SK-N-SH treated with all-trans-retinoic acid at 6 μM for 48 hours (cell line): ENCODE measurements at regions not wholly inside any gene's neighbourhood (a gene's known extent, or its start where the extent isn't known, plus 50 kb on each side); places are given as distances from the start of the nearest gene placed in this dataset.

ENCODE experiments used
- ATAC-seq: fragments of 200-7000 bp; cut with Tn5 transposase; 3 replicates; pipeline ENCODE4 v1.9.1; 2020; ENCODE audit warnings: mild to moderate bottlenecking, moderate library complexity
- ARNTL ChIP-seq: fragments of 450-650 bp; formaldehyde crosslinking; IDR thresholded peaks from 2 replicates; pipeline ENCODE4 v1.5.0; 2020; ENCODE audit warnings: low read depth, mild to moderate bottlenecking, moderate library complexity, borderline replicate concordance
- BACH2 ChIP-seq: fragments of 250-450 bp; sonication (Bioruptor Pico); IDR thresholded peaks from 2 replicates; pipeline ENCODE4 v1.9.0; 2021; ENCODE audit warnings: mild to moderate bottlenecking, borderline replicate concordance
- CSDC2 ChIP-seq: fragments of 250-450 bp; sonication (Bioruptor Pico); IDR thresholded peaks from 2 replicates; pipeline ENCODE4 v1.5.0; 2020; ENCODE audit warnings: mild to moderate bottlenecking, moderate library complexity
- ESRRG ChIP-seq: fragments of 250-450 bp; sonication (Bioruptor Pico); IDR thresholded peaks from 2 replicates; pipeline ENCODE4 v1.6.1; 2021; ENCODE audit warnings: mild to moderate bottlenecking
- GLIS3 ChIP-seq: fragments of 250-450 bp; sonication (Bioruptor Pico); IDR thresholded peaks from 2 replicates; pipeline ENCODE4 v1.5.0; 2020; ENCODE audit warnings: mild to moderate bottlenecking, moderate library complexity
- ISL1 ChIP-seq: fragments of 250-450 bp; sonication (Bioruptor Pico); IDR thresholded peaks from 2 replicates; pipeline ENCODE4 v2.1.2; 2022; ENCODE audit warnings: mild to moderate bottlenecking, moderate library complexity
- OSR1 ChIP-seq: fragments of 250-450 bp; sonication (Bioruptor Pico); IDR thresholded peaks from 2 replicates; pipeline ENCODE4 v1.8.0; 2022; ENCODE audit warnings: moderate library complexity, mild to moderate bottlenecking, inconsistent platforms
- PPARA ChIP-seq: fragments of 250-450 bp; sonication (Bioruptor Pico); IDR thresholded peaks from 2 replicates; pipeline ENCODE4 v1.5.0; 2020; ENCODE audit warnings: mild to moderate bottlenecking, borderline replicate concordance
- RARB ChIP-seq: fragments of 250-450 bp; sonication (Bioruptor Pico); IDR thresholded peaks from 2 replicates; pipeline ENCODE4 v1.8.0; 2021; ENCODE audit warnings: mild to moderate bottlenecking, moderate library complexity
- SNAI2 ChIP-seq: fragments of 250-450 bp; sonication (Bioruptor Pico); IDR thresholded peaks from 2 replicates; pipeline ENCODE4 v1.5.0; 2020; ENCODE audit warnings: mild to moderate bottlenecking, moderate library complexity
- TCF4 ChIP-seq: fragments of 250-450 bp; sonication (Bioruptor Pico); IDR thresholded peaks from 2 replicates; pipeline ENCODE4 v1.8.0; 2021; ENCODE audit warnings: mild to moderate bottlenecking, moderate library complexity, borderline replicate concordance
- TOX ChIP-seq: fragments of 250-450 bp; sonication (Bioruptor Pico); IDR thresholded peaks from 2 replicates; pipeline ENCODE4 v1.8.0; 2021; ENCODE audit warnings: mild to moderate bottlenecking, moderate library complexity, borderline replicate concordance
- ZC3H10 ChIP-seq: fragments of 250-450 bp; sonication (Bioruptor Pico); IDR thresholded peaks from 2 replicates; pipeline ENCODE4 v1.5.1; 2021; ENCODE audit warnings: mild to moderate bottlenecking, moderate library complexity
- ZFP3 ChIP-seq: fragments of 250-450 bp; sonication (Bioruptor Pico); IDR thresholded peaks from 2 replicates; pipeline ENCODE4 v1.5.0; 2020; ENCODE audit warnings: mild to moderate bottlenecking, moderate library complexity
- ZFP30 ChIP-seq: fragments of 450-650 bp; formaldehyde crosslinking; IDR thresholded peaks from 2 replicates; pipeline ENCODE4 v1.5.0; 2022; ENCODE audit warnings: mild to moderate bottlenecking, moderate library complexity
- ZNF8 ChIP-seq: fragments of 450-650 bp; formaldehyde crosslinking; IDR thresholded peaks from 2 replicates; pipeline ENCODE4 v1.5.0; 2020; ENCODE audit warnings: mild to moderate bottlenecking, moderate library complexity
- TF ChIP-seq, protein P1 (sequence below): fragments of 250-450 bp; sonication (Bioruptor Pico); IDR thresholded peaks from 2 replicates; pipeline ENCODE4 v1.5.0; 2020; ENCODE audit warnings: mild to moderate bottlenecking, moderate library complexity
- TF ChIP-seq, protein P2 (sequence below): fragments of 250-450 bp; sonication (Bioruptor Pico); IDR thresholded peaks from 2 replicates; pipeline ENCODE4 v1.8.0; 2021; ENCODE audit warnings: low read depth, mild to moderate bottlenecking, moderate library complexity, borderline replicate concordance
- TF ChIP-seq, protein P3 (sequence below): fragments of 250-450 bp; sonication (Bioruptor Pico); IDR thresholded peaks from 2 replicates; pipeline ENCODE4 v1.5.1; 2021; ENCODE audit warnings: mild to moderate bottlenecking, moderate library complexity
- TF ChIP-seq, protein P4 (sequence below): fragments of 250-450 bp; sonication (Bioruptor Pico); IDR thresholded peaks from 2 replicates; pipeline ENCODE4 v1.8.0; 2020; ENCODE audit warnings: mild to moderate bottlenecking, moderate library complexity, borderline replicate concordance
- TF ChIP-seq, protein P5 (sequence below): fragments of 250-450 bp; sonication (Bioruptor Pico); IDR thresholded peaks from 2 replicates; pipeline ENCODE4 v1.5.1; 2020; ENCODE audit warnings: low read depth, mild to moderate bottlenecking, moderate library complexity

DNA sequence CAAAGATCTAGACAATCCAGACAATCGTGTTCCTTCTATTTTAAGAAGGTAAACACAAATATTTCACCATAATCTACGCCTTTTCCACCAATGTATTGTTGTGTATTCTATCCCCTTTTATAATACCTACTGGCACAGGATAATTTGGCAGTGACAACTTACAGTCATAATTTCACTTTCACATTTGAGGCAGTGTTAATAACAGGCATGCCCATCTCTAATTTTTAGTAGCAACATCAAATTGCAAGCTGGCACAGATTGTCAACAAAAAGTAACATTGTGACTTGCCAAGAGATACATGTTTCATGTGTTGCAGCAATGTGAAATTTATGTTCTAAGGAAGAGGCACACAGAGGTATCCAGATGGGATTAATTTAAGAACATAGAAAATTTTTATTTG lies 912.5 kb upstream of the PABPC4L start:
- ATAC-seq = no peak
- TF ChIP-seq ESRRG (CRISPR knock-in tag) (no peak), ZNF8 (CRISPR knock-in tag) (no peak), GLIS3 (CRISPR knock-in tag) (no peak), TCF4 (CRISPR knock-in tag) (no peak), CSDC2 (CRISPR knock-in tag) (no peak), ZFP30 (CRISPR knock-in tag) (no peak), ARNTL (CRISPR knock-in tag) (no peak), TOX (no peak), PPARA (CRISPR knock-in tag) (no peak), RARB (CRISPR knock-in tag) (no peak), ISL1 (CRISPR knock-in tag) (no peak)
- TF ChIP-seq, protein P1, sequence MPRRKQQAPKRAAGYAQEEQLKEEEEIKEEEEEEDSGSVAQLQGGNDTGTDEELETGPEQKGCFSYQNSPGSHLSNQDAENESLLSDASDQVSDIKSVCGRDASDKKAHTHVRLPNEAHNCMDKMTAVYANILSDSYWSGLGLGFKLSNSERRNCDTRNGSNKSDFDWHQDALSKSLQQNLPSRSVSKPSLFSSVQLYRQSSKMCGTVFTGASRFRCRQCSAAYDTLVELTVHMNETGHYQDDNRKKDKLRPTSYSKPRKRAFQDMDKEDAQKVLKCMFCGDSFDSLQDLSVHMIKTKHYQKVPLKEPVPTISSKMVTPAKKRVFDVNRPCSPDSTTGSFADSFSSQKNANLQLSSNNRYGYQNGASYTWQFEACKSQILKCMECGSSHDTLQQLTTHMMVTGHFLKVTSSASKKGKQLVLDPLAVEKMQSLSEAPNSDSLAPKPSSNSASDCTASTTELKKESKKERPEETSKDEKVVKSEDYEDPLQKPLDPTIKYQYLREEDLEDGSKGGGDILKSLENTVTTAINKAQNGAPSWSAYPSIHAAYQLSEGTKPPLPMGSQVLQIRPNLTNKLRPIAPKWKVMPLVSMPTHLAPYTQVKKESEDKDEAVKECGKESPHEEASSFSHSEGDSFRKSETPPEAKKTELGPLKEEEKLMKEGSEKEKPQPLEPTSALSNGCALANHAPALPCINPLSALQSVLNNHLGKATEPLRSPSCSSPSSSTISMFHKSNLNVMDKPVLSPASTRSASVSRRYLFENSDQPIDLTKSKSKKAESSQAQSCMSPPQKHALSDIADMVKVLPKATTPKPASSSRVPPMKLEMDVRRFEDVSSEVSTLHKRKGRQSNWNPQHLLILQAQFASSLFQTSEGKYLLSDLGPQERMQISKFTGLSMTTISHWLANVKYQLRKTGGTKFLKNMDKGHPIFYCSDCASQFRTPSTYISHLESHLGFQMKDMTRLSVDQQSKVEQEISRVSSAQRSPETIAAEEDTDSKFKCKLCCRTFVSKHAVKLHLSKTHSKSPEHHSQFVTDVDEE = no peak
- TF ChIP-seq, protein P2, sequence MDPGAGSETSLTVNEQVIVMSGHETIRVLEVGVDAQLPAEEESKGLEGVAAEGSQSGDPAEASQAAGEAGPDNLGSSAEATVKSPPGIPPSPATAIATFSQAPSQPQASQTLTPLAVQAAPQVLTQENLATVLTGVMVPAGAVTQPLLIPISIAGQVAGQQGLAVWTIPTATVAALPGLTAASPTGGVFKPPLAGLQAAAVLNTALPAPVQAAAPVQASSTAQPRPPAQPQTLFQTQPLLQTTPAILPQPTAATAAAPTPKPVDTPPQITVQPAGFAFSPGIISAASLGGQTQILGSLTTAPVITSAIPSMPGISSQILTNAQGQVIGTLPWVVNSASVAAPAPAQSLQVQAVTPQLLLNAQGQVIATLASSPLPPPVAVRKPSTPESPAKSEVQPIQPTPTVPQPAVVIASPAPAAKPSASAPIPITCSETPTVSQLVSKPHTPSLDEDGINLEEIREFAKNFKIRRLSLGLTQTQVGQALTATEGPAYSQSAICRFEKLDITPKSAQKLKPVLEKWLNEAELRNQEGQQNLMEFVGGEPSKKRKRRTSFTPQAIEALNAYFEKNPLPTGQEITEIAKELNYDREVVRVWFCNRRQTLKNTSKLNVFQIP (CRISPR knock-in tag) = no peak
- TF ChIP-seq, protein P3, sequence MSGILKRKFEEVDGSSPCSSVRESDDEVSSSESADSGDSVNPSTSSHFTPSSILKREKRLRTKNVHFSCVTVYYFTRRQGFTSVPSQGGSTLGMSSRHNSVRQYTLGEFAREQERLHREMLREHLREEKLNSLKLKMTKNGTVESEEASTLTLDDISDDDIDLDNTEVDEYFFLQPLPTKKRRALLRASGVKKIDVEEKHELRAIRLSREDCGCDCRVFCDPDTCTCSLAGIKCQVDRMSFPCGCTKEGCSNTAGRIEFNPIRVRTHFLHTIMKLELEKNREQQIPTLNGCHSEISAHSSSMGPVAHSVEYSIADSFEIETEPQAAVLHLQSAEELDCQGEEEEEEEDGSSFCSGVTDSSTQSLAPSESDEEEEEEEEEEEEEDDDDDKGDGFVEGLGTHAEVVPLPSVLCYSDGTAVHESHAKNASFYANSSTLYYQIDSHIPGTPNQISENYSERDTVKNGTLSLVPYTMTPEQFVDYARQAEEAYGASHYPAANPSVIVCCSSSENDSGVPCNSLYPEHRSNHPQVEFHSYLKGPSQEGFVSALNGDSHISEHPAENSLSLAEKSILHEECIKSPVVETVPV (CRISPR knock-in tag) = no peak
- TF ChIP-seq, protein P4, sequence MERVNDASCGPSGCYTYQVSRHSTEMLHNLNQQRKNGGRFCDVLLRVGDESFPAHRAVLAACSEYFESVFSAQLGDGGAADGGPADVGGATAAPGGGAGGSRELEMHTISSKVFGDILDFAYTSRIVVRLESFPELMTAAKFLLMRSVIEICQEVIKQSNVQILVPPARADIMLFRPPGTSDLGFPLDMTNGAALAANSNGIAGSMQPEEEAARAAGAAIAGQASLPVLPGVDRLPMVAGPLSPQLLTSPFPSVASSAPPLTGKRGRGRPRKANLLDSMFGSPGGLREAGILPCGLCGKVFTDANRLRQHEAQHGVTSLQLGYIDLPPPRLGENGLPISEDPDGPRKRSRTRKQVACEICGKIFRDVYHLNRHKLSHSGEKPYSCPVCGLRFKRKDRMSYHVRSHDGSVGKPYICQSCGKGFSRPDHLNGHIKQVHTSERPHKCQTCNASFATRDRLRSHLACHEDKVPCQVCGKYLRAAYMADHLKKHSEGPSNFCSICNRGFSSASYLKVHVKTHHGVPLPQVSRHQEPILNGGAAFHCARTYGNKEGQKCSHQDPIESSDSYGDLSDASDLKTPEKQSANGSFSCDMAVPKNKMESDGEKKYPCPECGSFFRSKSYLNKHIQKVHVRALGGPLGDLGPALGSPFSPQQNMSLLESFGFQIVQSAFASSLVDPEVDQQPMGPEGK (CRISPR knock-in tag) = no peak

DNA sequence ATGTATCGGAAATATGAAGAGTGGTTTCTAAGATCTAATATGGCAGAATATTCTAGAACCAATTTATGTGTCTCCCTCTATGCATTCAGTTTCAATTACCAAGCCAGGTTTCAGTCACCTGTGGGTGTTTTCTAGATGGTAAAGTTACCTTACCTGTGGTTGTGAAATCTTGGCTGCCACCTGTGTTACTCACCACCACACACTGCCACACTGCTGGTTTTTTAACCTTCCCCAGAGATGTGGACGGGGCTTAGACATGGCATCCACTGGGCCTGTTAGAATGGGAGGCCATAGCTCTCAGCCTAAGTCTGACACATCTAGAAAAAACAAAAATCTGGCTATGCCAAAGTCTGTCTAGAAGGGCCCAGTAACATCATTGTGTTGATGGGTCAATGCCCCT lies 896.5 kb upstream of the PABPC4L start:
- TF ChIP-seq BACH2 (CRISPR knock-in tag) (no peak), SNAI2 (CRISPR knock-in tag) (no peak), RARB (CRISPR knock-in tag) (no peak), CSDC2 (CRISPR knock-in tag) (no peak), ZC3H10 (no peak), ISL1 (CRISPR knock-in tag) (no peak), ESRRG (CRISPR knock-in tag) (no peak), ZFP3 (CRISPR knock-in tag) (no peak), TOX (no peak)
- TF ChIP-seq, protein P3 (CRISPR knock-in tag) = no peak
- TF ChIP-seq, protein P5, sequence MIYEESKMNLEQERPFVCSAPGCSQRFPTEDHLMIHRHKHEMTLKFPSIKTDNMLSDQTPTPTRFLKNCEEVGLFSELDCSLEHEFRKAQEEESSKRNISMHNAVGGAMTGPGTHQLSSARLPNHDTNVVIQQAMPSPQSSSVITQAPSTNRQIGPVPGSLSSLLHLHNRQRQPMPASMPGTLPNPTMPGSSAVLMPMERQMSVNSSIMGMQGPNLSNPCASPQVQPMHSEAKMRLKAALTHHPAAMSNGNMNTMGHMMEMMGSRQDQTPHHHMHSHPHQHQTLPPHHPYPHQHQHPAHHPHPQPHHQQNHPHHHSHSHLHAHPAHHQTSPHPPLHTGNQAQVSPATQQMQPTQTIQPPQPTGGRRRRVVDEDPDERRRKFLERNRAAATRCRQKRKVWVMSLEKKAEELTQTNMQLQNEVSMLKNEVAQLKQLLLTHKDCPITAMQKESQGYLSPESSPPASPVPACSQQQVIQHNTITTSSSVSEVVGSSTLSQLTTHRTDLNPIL (CRISPR knock-in tag) = no peak
- ATAC-seq = no peak

DNA sequence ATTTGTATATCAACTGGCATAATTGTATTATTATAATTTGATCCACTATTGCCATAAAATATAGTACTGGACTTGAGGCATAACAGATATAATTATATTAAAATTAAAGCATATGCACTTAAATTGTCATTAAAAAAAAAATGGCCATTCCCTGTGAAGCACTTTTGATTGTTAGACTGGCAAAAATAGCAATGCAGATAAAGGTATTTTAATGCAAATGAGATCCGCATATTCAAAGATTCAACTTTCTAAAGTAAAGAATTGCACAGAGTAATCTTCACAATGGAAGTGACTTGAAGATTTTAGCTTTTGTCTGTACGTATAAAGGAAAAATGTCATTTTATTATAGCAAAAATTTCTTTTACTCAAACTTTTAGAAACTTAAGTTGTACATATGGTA lies 871.8 kb upstream of the PABPC4L start:
- ATAC-seq = no peak
- no peak for TF ChIP-seq TOX
- no peak for TF ChIP-seq BACH2 (CRISPR knock-in tag)
- TF ChIP-seq ZFP3 (CRISPR knock-in tag) = no peak
- TF ChIP-seq CSDC2 (CRISPR knock-in tag) = no peak
- TF ChIP-seq ZNF8 (CRISPR knock-in tag) = no peak
- no peak for TF ChIP-seq TCF4 (CRISPR knock-in tag)
- no peak for TF ChIP-seq OSR1 (CRISPR knock-in tag)
- TF ChIP-seq PPARA (CRISPR knock-in tag) = no peak
- TF ChIP-seq, protein P3 (CRISPR knock-in tag) = no peak
- TF ChIP-seq, protein P1 = no peak
- TF ChIP-seq ZC3H10 = no peak
